Fibroblast of pulmonary artery (primary cell): ENCODE measurements at regions not wholly inside any gene's neighbourhood (a gene's known extent, or its start where the extent isn't known, plus 50 kb on each side); places are given as distances from the start of the nearest gene placed in this dataset.

Source experiments
- DNase-seq: peaks from one replicate; pipeline ENCODE4 v3.0.0-alpha.2; 2010; ENCODE audit warnings: low read depth
- H3K4me3 ChIP-seq: replicated peaks from 2 replicates; pipeline ENCODE4 v1.5.1; 2011; ENCODE audit warnings: low read depth, mild to moderate bottlenecking, control low read depth, low read length, moderate library complexity
- TF ChIP-seq, protein P1 (sequence below): IDR thresholded peaks from 2 replicates; pipeline ENCODE4 v1.5.1; 2011; ENCODE audit warnings: mild to moderate bottlenecking, control low read depth, low read length, inconsistent platforms; ENCODE audit errors: missing control alignments

DNA sequence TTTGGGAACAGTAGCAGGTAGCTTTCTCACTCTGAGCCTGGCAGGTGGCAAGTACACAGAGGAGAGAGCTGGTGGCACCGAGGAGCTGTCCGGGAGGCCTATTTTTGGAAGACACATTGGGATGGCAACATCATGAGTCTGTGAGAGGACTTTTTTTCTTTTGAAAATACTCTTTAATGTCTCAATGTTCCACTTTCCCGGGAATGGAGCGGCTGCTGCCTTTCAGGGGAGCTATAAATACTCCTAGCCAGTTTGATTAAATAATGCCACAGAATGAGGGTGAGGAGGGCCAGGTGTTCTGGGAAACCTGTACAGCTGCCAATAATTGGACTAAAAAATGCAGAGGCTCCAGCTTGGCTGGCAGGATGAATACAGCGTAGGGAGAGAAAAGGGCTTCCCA, 93.3 kb upstream of the COG2 start:
- no peak for DNase-seq
- TF ChIP-seq, protein P1, sequence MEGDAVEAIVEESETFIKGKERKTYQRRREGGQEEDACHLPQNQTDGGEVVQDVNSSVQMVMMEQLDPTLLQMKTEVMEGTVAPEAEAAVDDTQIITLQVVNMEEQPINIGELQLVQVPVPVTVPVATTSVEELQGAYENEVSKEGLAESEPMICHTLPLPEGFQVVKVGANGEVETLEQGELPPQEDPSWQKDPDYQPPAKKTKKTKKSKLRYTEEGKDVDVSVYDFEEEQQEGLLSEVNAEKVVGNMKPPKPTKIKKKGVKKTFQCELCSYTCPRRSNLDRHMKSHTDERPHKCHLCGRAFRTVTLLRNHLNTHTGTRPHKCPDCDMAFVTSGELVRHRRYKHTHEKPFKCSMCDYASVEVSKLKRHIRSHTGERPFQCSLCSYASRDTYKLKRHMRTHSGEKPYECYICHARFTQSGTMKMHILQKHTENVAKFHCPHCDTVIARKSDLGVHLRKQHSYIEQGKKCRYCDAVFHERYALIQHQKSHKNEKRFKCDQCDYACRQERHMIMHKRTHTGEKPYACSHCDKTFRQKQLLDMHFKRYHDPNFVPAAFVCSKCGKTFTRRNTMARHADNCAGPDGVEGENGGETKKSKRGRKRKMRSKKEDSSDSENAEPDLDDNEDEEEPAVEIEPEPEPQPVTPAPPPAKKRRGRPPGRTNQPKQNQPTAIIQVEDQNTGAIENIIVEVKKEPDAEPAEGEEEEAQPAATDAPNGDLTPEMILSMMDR = no peak
- H3K4me3 ChIP-seq = no peak overlapping the region

DNA sequence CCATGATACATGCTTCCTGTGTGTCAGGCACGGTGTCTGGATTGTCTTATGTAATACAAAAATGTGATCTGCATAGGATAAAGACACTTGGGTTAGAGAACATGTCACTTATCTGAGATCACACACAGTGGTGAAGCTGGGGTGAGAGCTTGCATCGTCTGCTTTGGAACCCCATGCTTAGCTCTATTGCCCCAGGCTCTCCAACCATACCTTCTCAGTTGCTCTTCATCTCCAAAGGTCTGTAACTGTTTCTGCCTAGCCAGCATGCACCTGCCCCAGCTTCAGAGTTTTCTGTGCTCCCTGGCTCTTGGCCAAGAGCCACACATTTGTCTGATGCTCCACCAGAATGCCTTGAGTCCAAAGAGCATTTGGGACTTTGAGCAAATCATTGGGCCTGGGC, 93.9 kb upstream of the COG2 start:
- DNase-seq = no peak
- H3K4me3 ChIP-seq = no peak overlapping the region
- TF ChIP-seq, protein P1 = no peak

DNA sequence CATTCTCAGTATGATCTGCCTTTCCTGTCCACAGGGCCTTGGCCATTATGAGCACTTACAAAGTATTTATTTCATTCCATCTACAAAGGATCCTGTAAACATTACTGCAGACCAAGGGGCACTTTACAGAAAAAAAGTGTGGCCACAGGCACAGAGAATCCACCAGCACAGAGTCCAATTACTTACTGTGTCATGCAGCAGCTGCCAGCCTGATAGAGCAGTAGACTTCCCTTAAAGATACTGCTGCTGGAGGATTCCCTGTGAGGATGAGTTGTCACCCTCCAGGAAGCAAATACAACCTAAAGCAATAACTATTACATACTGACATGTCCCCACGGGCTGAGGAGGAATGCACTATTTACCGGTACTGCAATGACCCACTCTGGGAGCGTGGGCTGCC, 97.1 kb upstream of the COG2 start:
- TF ChIP-seq, protein P1 = no peak
- no peak overlapping the region for H3K4me3 ChIP-seq
- DNase-seq = no peak

DNA sequence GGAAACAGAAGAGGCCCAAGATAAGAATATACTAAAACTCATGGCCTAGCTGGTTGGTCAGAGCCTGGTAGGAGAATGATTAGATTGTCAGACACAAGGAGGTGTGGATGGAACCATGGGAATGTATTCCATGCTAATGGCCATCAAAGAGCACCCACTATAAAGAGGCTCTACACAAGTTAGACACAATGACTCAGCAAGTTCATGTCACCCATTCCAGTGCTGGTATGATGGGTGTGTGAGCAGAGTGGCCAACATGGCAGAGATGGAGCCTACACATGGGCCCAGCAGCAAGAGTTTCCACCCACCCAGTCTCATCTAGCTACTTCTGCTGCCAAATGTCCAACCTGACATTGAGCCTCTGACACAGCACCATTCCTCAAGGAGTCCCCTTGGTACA, 97.5 kb upstream of the COG2 start:
- H3K4me3 ChIP-seq = no peak overlapping the region
- no peak for DNase-seq
- TF ChIP-seq, protein P1 = no peak

DNA sequence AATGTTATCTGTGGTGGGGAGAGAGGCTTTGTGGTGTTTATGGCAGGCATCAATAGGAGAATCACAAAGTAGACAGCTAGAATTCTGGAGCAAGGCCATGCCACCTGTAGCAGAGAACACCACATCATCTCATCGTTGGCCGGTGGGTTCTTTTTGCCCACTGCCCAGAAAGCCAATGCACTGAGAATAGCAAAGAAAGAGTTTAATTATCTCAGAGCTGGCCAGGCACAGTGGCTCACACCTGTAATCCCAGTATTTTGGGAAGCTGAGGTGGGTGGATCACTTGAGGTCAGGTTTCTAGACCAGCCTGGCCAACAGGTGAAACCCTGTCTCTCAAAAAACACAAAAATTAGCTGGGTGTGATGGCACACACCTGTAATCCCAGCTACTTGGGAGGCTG, 99.2 kb upstream of the COG2 start:
- no peak for DNase-seq
- TF ChIP-seq, protein P1 = no peak
- H3K4me3 ChIP-seq = no peak overlapping the region

DNA sequence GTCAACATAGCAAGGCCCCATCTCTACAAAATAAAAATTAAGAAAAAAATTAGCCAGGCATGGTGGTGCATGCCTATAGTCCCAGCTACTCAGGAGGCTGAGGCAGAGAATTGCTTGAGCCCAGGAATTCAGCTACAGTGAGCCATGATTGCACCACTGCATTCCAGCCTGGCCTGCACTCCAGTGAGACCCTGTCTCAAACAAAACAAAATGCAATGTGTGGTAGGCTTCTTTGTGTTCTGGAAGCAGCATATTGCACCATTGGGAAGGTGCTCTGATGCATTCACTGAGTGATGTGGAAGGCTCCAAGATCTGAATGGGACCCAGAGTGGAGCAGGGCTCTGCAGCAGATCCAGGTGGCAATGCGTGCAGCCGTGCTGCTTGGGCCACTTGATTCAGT, 99.6 kb upstream of the COG2 start:
- DNase-seq = no peak
- TF ChIP-seq, protein P1 = no peak
- no peak overlapping the region for H3K4me3 ChIP-seq

DNA sequence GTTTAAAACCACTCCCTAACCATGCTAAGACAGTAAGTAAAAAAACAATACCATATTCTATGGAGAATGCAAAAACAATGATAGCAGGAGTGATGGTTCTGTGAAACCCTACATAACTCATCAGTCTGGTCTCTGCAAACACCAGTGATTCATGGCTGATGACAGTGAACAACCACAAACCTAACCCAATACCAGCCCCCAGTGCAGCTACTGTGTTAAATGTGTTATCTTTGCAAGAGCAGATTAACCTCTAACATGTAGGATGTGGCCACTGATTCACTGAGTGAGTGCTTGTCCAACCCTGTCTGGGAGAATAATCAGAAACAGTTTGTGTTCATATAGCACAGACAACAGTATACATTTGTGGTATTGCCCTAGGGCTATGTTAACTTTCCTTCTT, 100.2 kb upstream of the COG2 start:
- H3K4me3 ChIP-seq = no peak overlapping the region
- DNase-seq = peak; percentile 2
- TF ChIP-seq, protein P1 = no peak
